NCI-H2107 treated with DMSO at 0.1 percent for 48 hours (cell line): ENCODE measurements at regions not wholly inside any gene's neighbourhood (a gene's known extent, or its start where the extent isn't known, plus 50 kb on each side); places are given as distances from the start of the nearest gene placed in this dataset.
"Not testable (repeated sequence)": the region's sequence is repeated elsewhere in the genome, so short reads cannot be mapped to it uniquely, and the experiment has no call there.

Experiments used
- DNase-seq: peaks from one replicate; lab custom pipeline; 2025; ENCODE audit not compliant: unreplicated experiment; lab: John Stamatoyannopoulos, UW

GRCh38 chr3:73999501-73999900 lies 374.8 kb upstream of the PDZRN3 start:
- DNase-seq, result no peak

- not testable (repeated sequence) for DNase-seq
Measured at GRCh38 chr3:73990691-73991090, 365.9 kb upstream of the PDZRN3 start.

GRCh38 chr3:73966733-73967132 lies 342.0 kb upstream of the PDZRN3 start:
- no peak for DNase-seq

GRCh38 chr3:73964818-73965217 lies 340.1 kb upstream of the PDZRN3 start:
- no peak for DNase-seq

- DNase-seq, result no peak
Measured at GRCh38 chr3:73955494-73956070, 330.8 kb upstream of the PDZRN3 start.

GRCh38 chr3:73954506-73954905 lies 329.8 kb upstream of the PDZRN3 start:
- DNase-seq, result no peak

GRCh38 chr3:73952781-73953180 lies 328.0 kb upstream of the PDZRN3 start:
- no peak for DNase-seq

- DNase-seq, result no peak
Measured at GRCh38 chr3:73950865-73951558, 326.3 kb upstream of the PDZRN3 start.

- DNase-seq, result no peak
Measured at GRCh38 chr3:73945541-73945940, 320.8 kb upstream of the PDZRN3 start.

GRCh38 chr3:73939985-73940384 lies 315.2 kb upstream of the PDZRN3 start:
- no peak for DNase-seq

- no peak for DNase-seq
Measured at GRCh38 chr3:73933585-73933984, 308.8 kb upstream of the PDZRN3 start.

GRCh38 chr3:73927203-73927570 lies 302.4 kb upstream of the PDZRN3 start:
- no peak for DNase-seq

GRCh38 chr3:73926360-73927202 lies 301.8 kb upstream of the PDZRN3 start:
- DNase-seq, result no peak

- DNase-seq, result no peak
Measured at GRCh38 chr3:73925011-73925410, 300.3 kb upstream of the PDZRN3 start.

GRCh38 chr3:73924048-73924447 lies 299.3 kb upstream of the PDZRN3 start:
- no peak for DNase-seq

GRCh38 chr3:73917643-73918042 lies 292.9 kb upstream of the PDZRN3 start:
- no peak for DNase-seq

GRCh38 chr3:73915886-73916285 lies 291.1 kb upstream of the PDZRN3 start:
- DNase-seq, result no peak

- no peak for DNase-seq
Measured at GRCh38 chr3:73908218-73908617, 283.5 kb upstream of the PDZRN3 start.

GRCh38 chr3:73901686-73902085 lies 276.9 kb upstream of the PDZRN3 start:
- DNase-seq, result no peak

- no peak for DNase-seq
Measured at GRCh38 chr3:73894474-73895213, 269.9 kb upstream of the PDZRN3 start.

- no peak for DNase-seq
Measured at GRCh38 chr3:73893089-73893488, 268.3 kb upstream of the PDZRN3 start.
